22Rv1 (cell line): ENCODE measurements at regions not wholly inside any gene's neighbourhood (a gene's known extent, or its start where the extent isn't known, plus 50 kb on each side); places are given as distances from the start of the nearest gene placed in this dataset.

Experiments used
- ZFX ChIP-seq: fragments of 450-650 bp; IDR thresholded peaks from 2 replicates; pipeline ENCODE4 v1.6.1; 2017; ENCODE audit warnings: antibody characterized with exemption, borderline replicate concordance
- TF ChIP-seq, protein P1 (sequence below): fragments of 450-650 bp; IDR thresholded peaks from 2 replicates; pipeline ENCODE4 v1.5.1; 2017; ENCODE audit warnings: mild to moderate bottlenecking

DNA sequence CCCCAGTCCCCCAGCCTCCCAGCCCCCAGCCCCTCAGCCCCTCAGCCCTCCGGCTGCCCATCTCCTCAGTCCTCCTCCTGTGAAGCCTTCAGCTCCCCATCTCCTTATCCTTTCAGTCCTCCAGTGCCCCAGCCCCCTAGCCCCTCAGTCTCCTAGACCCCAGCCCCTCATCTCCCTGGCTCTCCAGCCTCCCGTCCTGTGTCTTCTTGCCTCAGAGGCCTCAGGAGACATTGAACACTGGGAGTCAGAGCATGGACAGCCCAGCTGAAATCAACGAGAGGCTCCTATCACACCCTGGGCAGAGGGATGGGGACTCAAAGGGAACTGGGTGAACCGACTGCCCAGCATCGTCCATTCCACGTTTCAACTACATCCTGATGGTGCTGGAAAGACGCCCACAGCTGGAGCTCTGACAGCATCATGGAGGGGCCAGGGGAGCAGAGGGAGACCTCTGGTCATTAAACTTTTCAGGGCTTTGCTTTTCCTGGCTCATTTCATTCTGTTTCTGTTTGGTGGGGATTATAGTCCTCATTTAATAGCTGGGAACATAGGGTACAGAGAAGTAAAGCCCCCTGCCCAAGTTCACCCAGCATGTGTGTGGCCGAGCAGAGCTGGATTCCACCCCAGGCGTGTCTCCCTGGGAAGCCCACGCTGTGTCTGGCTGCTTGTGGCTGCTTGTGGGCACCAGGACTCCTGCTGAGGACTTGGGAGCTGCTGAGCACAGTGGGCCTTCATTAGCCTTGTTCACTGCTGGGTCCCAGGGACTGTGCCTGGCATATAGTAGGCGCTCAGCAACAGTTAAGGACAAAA, 396.7 kb downstream of the PTPRU start:
- TF ChIP-seq, protein P1, sequence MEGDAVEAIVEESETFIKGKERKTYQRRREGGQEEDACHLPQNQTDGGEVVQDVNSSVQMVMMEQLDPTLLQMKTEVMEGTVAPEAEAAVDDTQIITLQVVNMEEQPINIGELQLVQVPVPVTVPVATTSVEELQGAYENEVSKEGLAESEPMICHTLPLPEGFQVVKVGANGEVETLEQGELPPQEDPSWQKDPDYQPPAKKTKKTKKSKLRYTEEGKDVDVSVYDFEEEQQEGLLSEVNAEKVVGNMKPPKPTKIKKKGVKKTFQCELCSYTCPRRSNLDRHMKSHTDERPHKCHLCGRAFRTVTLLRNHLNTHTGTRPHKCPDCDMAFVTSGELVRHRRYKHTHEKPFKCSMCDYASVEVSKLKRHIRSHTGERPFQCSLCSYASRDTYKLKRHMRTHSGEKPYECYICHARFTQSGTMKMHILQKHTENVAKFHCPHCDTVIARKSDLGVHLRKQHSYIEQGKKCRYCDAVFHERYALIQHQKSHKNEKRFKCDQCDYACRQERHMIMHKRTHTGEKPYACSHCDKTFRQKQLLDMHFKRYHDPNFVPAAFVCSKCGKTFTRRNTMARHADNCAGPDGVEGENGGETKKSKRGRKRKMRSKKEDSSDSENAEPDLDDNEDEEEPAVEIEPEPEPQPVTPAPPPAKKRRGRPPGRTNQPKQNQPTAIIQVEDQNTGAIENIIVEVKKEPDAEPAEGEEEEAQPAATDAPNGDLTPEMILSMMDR: no peak
- no peak for TF ChIP-seq ZFX
